ENCODE measurements at regions not wholly inside any gene's neighbourhood (a gene's known extent, or its start where the extent isn't known, plus 50 kb on each side); places are given as distances from the start of the nearest gene placed in this dataset.
"Not testable (repeated sequence)": the region's sequence is repeated elsewhere in the genome, so short reads cannot be mapped to it uniquely, and the experiment has no call there.

DNA sequence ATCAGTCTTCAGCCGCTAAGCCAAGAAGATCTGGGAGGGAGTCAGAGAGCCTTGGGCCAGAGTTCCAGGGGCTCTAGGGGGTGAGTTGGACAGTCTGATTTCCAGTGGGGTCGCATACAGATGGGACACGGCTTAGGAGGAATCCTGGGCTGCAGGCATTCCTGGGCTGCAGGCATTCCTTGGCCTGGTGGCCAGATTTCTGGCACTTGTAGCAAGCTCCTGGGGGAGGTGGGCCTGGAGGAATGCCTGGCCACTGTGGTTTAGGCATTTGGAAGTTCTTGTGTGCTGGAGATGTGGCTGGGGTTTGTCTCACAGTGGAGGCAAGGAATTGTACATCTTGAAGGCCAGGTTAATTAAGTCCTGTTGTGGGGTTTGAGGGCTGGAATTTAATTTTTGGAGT is 165.4 kb upstream of the JADE1 start:
- not testable (repeated sequence) for TF ChIP-seq CTCF, POLR2A (IDR thresholded peaks at IDR 0.05)

Data from breast epithelium (tissue), 3 donors.